H1 (cell line): ENCODE measurements at regions not wholly inside any gene's neighbourhood (a gene's known extent, or its start where the extent isn't known, plus 50 kb on each side); places are given as distances from the start of the nearest gene placed in this dataset.

Source experiments
- ATF3 ChIP-seq: IDR thresholded peaks from 2 replicates; pipeline ENCODE4 v1.6.1; 2011; ENCODE audit warnings: low read depth, mild to moderate bottlenecking, low read length; ENCODE audit not compliant: insufficient read depth
- JUND ChIP-seq: IDR thresholded peaks from 2 replicates; pipeline ENCODE4 v1.6.1; 2011; ENCODE audit warnings: mild to moderate bottlenecking, improper control_type of control experiment, low read length
- KDM5A ChIP-seq: fragments of 200-600 bp; IDR thresholded peaks from 2 replicates; pipeline ENCODE4 v1.7.1; 2012; ENCODE audit warnings: mild to moderate bottlenecking, low read length, inconsistent platforms, mixed read lengths
- NANOG ChIP-seq: IDR thresholded peaks from 2 replicates; pipeline ENCODE4 v1.6.1; 2011; ENCODE audit warnings: low read length, low read depth, mild to moderate bottlenecking, inconsistent platforms; ENCODE audit not compliant: insufficient read depth, poor library complexity, severe bottlenecking
- SAP30 ChIP-seq: fragments of 300-600 bp; sonication (generic); IDR thresholded peaks from 2 replicates; pipeline ENCODE4 v1.7.1; 2012; ENCODE audit warnings: low read length, moderate library complexity, mild to moderate bottlenecking, inconsistent platforms; ENCODE audit not compliant: insufficient read depth, insufficient replicate concordance
- SRF ChIP-seq: IDR thresholded peaks from 2 replicates; pipeline ENCODE4 v1.6.1; 2011; ENCODE audit warnings: mild to moderate bottlenecking, low read depth, low read length, moderate library complexity
- TAF1 ChIP-seq: IDR thresholded peaks from 2 replicates; pipeline ENCODE4 v1.6.1; 2011; ENCODE audit warnings: mild to moderate bottlenecking, low read depth, low read length
- TBP ChIP-seq: IDR thresholded peaks from 2 replicates; pipeline ENCODE4 v1.6.1; 2011; ENCODE audit warnings: low read depth, low read length, improper control_type of control experiment

GRCh38 chr12:23133471-23133870 is 508.5 kb downstream of the ETNK1 start (continued):
- TF ChIP-seq TBP, result no peak
- no peak for TF ChIP-seq TAF1
- TF ChIP-seq KDM5A, result no peak
- TF ChIP-seq SAP30, result no peak
- no peak for TF ChIP-seq ATF3
- TF ChIP-seq NANOG, result no peak
- TF ChIP-seq SRF, result no peak
- no peak for TF ChIP-seq JUND
